SK-N-SH treated with all-trans-retinoic acid at 6 μM for 48 hours (cell line): ENCODE measurements at regions not wholly inside any gene's neighbourhood (a gene's known extent, or its start where the extent isn't known, plus 50 kb on each side); places are given as distances from the start of the nearest gene placed in this dataset.

Experiments
- ATAC-seq: fragments of 200-7000 bp; cut with Tn5 transposase; 3 replicates; pipeline ENCODE4 v1.9.1; 2020; ENCODE audit warnings: mild to moderate bottlenecking, moderate library complexity
- ARNTL ChIP-seq: fragments of 450-650 bp; formaldehyde crosslinking; IDR thresholded peaks from 2 replicates; pipeline ENCODE4 v1.5.0; 2020; ENCODE audit warnings: low read depth, mild to moderate bottlenecking, moderate library complexity, borderline replicate concordance
- BACH2 ChIP-seq: fragments of 250-450 bp; sonication (Bioruptor Pico); IDR thresholded peaks from 2 replicates; pipeline ENCODE4 v1.9.0; 2021; ENCODE audit warnings: mild to moderate bottlenecking, borderline replicate concordance
- CSDC2 ChIP-seq: fragments of 250-450 bp; sonication (Bioruptor Pico); IDR thresholded peaks from 2 replicates; pipeline ENCODE4 v1.5.0; 2020; ENCODE audit warnings: mild to moderate bottlenecking, moderate library complexity
- GLIS3 ChIP-seq: fragments of 250-450 bp; sonication (Bioruptor Pico); IDR thresholded peaks from 2 replicates; pipeline ENCODE4 v1.5.0; 2020; ENCODE audit warnings: mild to moderate bottlenecking, moderate library complexity
- OSR1 ChIP-seq: fragments of 250-450 bp; sonication (Bioruptor Pico); IDR thresholded peaks from 2 replicates; pipeline ENCODE4 v1.8.0; 2022; ENCODE audit warnings: moderate library complexity, mild to moderate bottlenecking, inconsistent platforms
- PPARA ChIP-seq: fragments of 250-450 bp; sonication (Bioruptor Pico); IDR thresholded peaks from 2 replicates; pipeline ENCODE4 v1.5.0; 2020; ENCODE audit warnings: mild to moderate bottlenecking, borderline replicate concordance
- RARB ChIP-seq: fragments of 250-450 bp; sonication (Bioruptor Pico); IDR thresholded peaks from 2 replicates; pipeline ENCODE4 v1.8.0; 2021; ENCODE audit warnings: mild to moderate bottlenecking, moderate library complexity
- SNAI2 ChIP-seq: fragments of 250-450 bp; sonication (Bioruptor Pico); IDR thresholded peaks from 2 replicates; pipeline ENCODE4 v1.5.0; 2020; ENCODE audit warnings: mild to moderate bottlenecking, moderate library complexity
- TCF4 ChIP-seq: fragments of 250-450 bp; sonication (Bioruptor Pico); IDR thresholded peaks from 2 replicates; pipeline ENCODE4 v1.8.0; 2021; ENCODE audit warnings: mild to moderate bottlenecking, moderate library complexity, borderline replicate concordance
- TOX ChIP-seq: fragments of 250-450 bp; sonication (Bioruptor Pico); IDR thresholded peaks from 2 replicates; pipeline ENCODE4 v1.8.0; 2021; ENCODE audit warnings: mild to moderate bottlenecking, moderate library complexity, borderline replicate concordance
- TSHZ2 ChIP-seq: fragments of 250-450 bp; sonication (Bioruptor Pico); IDR thresholded peaks from 2 replicates; pipeline ENCODE4 v1.5.0; 2020; ENCODE audit warnings: mild to moderate bottlenecking, moderate library complexity
- ZC3H10 ChIP-seq: fragments of 250-450 bp; sonication (Bioruptor Pico); IDR thresholded peaks from 2 replicates; pipeline ENCODE4 v1.5.1; 2021; ENCODE audit warnings: mild to moderate bottlenecking, moderate library complexity
- ZFP30 ChIP-seq: fragments of 450-650 bp; formaldehyde crosslinking; IDR thresholded peaks from 2 replicates; pipeline ENCODE4 v1.5.0; 2022; ENCODE audit warnings: mild to moderate bottlenecking, moderate library complexity
- ZNF565 ChIP-seq: fragments of 450-650 bp; formaldehyde crosslinking; conservative IDR thresholded peaks from 2 replicates; pipeline ENCODE4 v1.5.0; 2020; ENCODE audit warnings: low read depth, mild to moderate bottlenecking, moderate library complexity
- ZNF70 ChIP-seq: fragments of 450-650 bp; formaldehyde crosslinking; IDR thresholded peaks from 2 replicates; pipeline ENCODE4 v1.5.0; 2020; ENCODE audit warnings: mild to moderate bottlenecking, moderate library complexity
- ZNF8 ChIP-seq: fragments of 450-650 bp; formaldehyde crosslinking; IDR thresholded peaks from 2 replicates; pipeline ENCODE4 v1.5.0; 2020; ENCODE audit warnings: mild to moderate bottlenecking, moderate library complexity
- TF ChIP-seq, protein P1 (sequence below): fragments of 250-450 bp; sonication (Bioruptor Pico); IDR thresholded peaks from 2 replicates; pipeline ENCODE4 v1.8.0; 2021; ENCODE audit warnings: low read depth, mild to moderate bottlenecking, moderate library complexity, borderline replicate concordance
- TF ChIP-seq, protein P2 (sequence below): fragments of 250-450 bp; sonication (Bioruptor Pico); IDR thresholded peaks from 2 replicates; pipeline ENCODE4 v1.5.1; 2020; ENCODE audit warnings: low read depth, mild to moderate bottlenecking, moderate library complexity
- TF ChIP-seq, protein P3 (sequence below): fragments of 250-450 bp; sonication (Bioruptor Pico); IDR thresholded peaks from 2 replicates; pipeline ENCODE4 v1.8.0; 2020; ENCODE audit warnings: mild to moderate bottlenecking, moderate library complexity, borderline replicate concordance

- no peak for ATAC-seq
- no peak for TF ChIP-seq GLIS3
- TF ChIP-seq RARB (CRISPR knock-in tag), result no peak
- no peak for TF ChIP-seq ZNF565
- TF ChIP-seq, protein P1, sequence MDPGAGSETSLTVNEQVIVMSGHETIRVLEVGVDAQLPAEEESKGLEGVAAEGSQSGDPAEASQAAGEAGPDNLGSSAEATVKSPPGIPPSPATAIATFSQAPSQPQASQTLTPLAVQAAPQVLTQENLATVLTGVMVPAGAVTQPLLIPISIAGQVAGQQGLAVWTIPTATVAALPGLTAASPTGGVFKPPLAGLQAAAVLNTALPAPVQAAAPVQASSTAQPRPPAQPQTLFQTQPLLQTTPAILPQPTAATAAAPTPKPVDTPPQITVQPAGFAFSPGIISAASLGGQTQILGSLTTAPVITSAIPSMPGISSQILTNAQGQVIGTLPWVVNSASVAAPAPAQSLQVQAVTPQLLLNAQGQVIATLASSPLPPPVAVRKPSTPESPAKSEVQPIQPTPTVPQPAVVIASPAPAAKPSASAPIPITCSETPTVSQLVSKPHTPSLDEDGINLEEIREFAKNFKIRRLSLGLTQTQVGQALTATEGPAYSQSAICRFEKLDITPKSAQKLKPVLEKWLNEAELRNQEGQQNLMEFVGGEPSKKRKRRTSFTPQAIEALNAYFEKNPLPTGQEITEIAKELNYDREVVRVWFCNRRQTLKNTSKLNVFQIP (CRISPR knock-in tag), result no peak
- TF ChIP-seq ZNF8 (CRISPR knock-in tag), result no peak
- TF ChIP-seq BACH2, result no peak
- TF ChIP-seq TOX (CRISPR knock-in tag), result no peak
- TF ChIP-seq ZFP30 (CRISPR knock-in tag), result no peak
- TF ChIP-seq PPARA, result no peak
- no peak for TF ChIP-seq TCF4 (CRISPR knock-in tag)
These were observed 177.7 kb upstream of the SP8 start for GRCh38 chr7:20964281-20964918.

- ATAC-seq, result no peak
- TF ChIP-seq BACH2 (no peak), CSDC2 (CRISPR knock-in tag) (no peak), ARNTL (CRISPR knock-in tag) (no peak)
- TF ChIP-seq, protein P2, sequence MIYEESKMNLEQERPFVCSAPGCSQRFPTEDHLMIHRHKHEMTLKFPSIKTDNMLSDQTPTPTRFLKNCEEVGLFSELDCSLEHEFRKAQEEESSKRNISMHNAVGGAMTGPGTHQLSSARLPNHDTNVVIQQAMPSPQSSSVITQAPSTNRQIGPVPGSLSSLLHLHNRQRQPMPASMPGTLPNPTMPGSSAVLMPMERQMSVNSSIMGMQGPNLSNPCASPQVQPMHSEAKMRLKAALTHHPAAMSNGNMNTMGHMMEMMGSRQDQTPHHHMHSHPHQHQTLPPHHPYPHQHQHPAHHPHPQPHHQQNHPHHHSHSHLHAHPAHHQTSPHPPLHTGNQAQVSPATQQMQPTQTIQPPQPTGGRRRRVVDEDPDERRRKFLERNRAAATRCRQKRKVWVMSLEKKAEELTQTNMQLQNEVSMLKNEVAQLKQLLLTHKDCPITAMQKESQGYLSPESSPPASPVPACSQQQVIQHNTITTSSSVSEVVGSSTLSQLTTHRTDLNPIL (CRISPR knock-in tag), result no peak
- TF ChIP-seq, all 23 proteins: peak for 0
These were observed 184.5 kb upstream of the SP8 start for GRCh38 chr7:20971219-20971618.

- ATAC-seq, result no peak
- TF ChIP-seq ZNF70 (CRISPR knock-in tag) (no peak), ZNF565 (no peak), CSDC2 (CRISPR knock-in tag) (no peak), BACH2 (no peak), ZC3H10 (no peak), GLIS3 (no peak), TSHZ2 (CRISPR knock-in tag) (no peak), OSR1 (CRISPR knock-in tag) (no peak), PPARA (no peak), ARNTL (CRISPR knock-in tag) (no peak), ZFP30 (CRISPR knock-in tag) (no peak), SNAI2 (CRISPR knock-in tag) (no peak), ZNF8 (CRISPR knock-in tag) (no peak), TCF4 (CRISPR knock-in tag) (no peak), RARB (CRISPR knock-in tag) (no peak)
- TF ChIP-seq, protein P3, sequence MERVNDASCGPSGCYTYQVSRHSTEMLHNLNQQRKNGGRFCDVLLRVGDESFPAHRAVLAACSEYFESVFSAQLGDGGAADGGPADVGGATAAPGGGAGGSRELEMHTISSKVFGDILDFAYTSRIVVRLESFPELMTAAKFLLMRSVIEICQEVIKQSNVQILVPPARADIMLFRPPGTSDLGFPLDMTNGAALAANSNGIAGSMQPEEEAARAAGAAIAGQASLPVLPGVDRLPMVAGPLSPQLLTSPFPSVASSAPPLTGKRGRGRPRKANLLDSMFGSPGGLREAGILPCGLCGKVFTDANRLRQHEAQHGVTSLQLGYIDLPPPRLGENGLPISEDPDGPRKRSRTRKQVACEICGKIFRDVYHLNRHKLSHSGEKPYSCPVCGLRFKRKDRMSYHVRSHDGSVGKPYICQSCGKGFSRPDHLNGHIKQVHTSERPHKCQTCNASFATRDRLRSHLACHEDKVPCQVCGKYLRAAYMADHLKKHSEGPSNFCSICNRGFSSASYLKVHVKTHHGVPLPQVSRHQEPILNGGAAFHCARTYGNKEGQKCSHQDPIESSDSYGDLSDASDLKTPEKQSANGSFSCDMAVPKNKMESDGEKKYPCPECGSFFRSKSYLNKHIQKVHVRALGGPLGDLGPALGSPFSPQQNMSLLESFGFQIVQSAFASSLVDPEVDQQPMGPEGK (CRISPR knock-in tag), result no peak
- TF ChIP-seq, protein P2 (CRISPR knock-in tag), result no peak
These were observed 193.5 kb upstream of the SP8 start for GRCh38 chr7:20980232-20980631.
